ENCODE measurements at regions not wholly inside any gene's neighbourhood (a gene's known extent, or its start where the extent isn't known, plus 50 kb on each side); places are given as distances from the start of the nearest gene placed in this dataset.
"Not testable (repeated sequence)": the region's sequence is repeated elsewhere in the genome, so short reads cannot be mapped to it uniquely, and the experiment has no call there.

DNA sequence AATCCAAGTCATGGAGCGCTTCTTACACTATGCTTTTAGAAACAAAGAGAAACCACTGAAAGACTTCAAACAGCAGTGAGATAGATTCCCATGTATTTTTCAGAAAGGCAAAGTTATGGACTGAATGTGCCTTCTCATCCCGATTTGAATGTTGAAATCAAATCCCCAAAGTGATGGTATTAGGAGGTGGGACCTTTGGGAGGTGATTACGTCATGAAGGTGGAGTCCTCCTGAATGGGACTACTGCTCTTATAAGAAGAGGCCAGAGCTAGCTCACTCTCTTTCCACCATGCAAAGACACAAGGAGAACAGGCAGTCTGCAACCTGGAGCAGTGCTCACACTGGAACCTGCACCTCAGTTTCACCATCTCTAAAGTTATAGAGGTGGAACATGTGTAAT is 1279.8 kb downstream of the GATA3 start:
- H3K27me3 ChIP-seq (ENCODE audit: control insufficient read depth, insufficient read depth, low read length) = no peaks in the 10 kb centered on the region
- DNase-seq (ENCODE audit: low read depth) = no peak
- TF ChIP-seq, protein P1, sequence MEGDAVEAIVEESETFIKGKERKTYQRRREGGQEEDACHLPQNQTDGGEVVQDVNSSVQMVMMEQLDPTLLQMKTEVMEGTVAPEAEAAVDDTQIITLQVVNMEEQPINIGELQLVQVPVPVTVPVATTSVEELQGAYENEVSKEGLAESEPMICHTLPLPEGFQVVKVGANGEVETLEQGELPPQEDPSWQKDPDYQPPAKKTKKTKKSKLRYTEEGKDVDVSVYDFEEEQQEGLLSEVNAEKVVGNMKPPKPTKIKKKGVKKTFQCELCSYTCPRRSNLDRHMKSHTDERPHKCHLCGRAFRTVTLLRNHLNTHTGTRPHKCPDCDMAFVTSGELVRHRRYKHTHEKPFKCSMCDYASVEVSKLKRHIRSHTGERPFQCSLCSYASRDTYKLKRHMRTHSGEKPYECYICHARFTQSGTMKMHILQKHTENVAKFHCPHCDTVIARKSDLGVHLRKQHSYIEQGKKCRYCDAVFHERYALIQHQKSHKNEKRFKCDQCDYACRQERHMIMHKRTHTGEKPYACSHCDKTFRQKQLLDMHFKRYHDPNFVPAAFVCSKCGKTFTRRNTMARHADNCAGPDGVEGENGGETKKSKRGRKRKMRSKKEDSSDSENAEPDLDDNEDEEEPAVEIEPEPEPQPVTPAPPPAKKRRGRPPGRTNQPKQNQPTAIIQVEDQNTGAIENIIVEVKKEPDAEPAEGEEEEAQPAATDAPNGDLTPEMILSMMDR (IDR thresholded peaks at IDR 0.05; ENCODE audit: insufficient read depth, low read length, poor library complexity, severe bottlenecking) = no peak

DNA sequence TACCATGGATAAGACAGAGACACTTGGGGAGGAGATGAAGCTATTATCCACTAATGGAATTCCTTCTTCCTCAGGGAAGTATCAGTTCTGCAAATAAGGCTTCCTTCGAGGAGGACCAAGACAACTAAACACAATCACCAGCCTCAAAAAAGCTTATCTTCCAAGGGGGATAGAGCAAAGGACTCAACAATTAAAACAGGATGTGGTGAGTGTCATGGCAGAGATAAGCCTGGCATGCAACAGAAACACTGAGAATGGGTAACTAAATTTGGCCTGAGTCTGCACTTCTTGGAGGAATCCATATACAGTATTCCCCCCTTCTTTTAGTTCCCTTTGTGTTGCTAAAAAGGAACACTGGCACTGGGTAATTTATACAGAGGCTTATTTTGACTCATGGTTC is 1285.2 kb downstream of the GATA3 start:
- Histone ChIP-seq H3K4me3 (ENCODE audit: low read depth, low read length) (no peak overlapping the region), H3K27me3 (ENCODE audit: control insufficient read depth, insufficient read depth, low read length) (no peaks in the 10 kb centered on the region), H3K36me3 (ENCODE audit: control insufficient read depth, insufficient read depth, low read length) (no peaks in the 10 kb centered on the region)
- TF ChIP-seq, protein P1 (IDR thresholded peaks at IDR 0.05; ENCODE audit: insufficient read depth, low read length, poor library complexity, severe bottlenecking) = no peak
- no peak for DNase-seq (ENCODE audit: low read depth)

More for the DNA sequence above, 1279.8 kb downstream of the GATA3 start:
- Histone ChIP-seq H3K4me3 (ENCODE audit: low read depth, low read length) (no peak overlapping the region), H3K36me3 (ENCODE audit: control insufficient read depth, insufficient read depth, low read length) (no peaks in the 10 kb centered on the region)

DNA sequence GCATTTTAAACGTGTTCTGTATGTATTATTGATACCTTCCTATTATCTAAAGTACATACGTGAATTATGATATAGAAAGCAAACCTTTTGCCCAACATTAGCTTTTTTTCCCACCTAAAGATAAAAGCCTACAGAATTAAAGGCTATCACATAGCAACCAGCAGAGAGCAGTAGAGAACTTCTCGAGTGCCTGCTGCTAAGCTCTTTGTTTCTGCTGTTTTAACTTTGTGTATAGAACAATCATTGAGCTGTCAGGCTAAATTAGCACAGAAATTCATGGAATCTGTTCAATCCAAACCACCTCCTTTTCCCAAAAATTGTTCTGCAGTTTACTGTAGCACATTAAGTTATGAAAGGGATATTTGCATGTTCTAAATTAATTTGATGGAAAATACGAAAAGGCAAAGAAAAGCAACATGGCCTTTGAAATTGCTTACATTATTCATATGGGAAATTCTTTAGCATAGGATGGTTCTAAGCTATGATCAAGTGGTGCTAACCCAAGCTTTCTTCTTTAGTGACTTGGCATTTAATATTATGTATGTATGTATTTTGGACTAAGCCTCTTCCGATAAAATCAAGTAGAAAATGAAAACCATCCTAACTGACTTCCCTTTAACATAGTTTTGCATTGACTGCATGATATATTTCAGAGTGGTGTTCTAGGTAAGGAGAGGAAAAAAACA is 1288.5 kb downstream of the GATA3 start:
- Histone ChIP-seq H3K27me3 (ENCODE audit: control insufficient read depth, insufficient read depth, low read length) (no peaks in the 10 kb centered on the region), H3K4me3 (ENCODE audit: low read depth, low read length) (no peak overlapping the region), H3K36me3 (ENCODE audit: control insufficient read depth, insufficient read depth, low read length) (no peaks in the 10 kb centered on the region)
- TF ChIP-seq, protein P1 (IDR thresholded peaks at IDR 0.05; ENCODE audit: insufficient read depth, low read length, poor library complexity, severe bottlenecking) = peak; percentile 82
- no peak for DNase-seq (ENCODE audit: low read depth)

DNA sequence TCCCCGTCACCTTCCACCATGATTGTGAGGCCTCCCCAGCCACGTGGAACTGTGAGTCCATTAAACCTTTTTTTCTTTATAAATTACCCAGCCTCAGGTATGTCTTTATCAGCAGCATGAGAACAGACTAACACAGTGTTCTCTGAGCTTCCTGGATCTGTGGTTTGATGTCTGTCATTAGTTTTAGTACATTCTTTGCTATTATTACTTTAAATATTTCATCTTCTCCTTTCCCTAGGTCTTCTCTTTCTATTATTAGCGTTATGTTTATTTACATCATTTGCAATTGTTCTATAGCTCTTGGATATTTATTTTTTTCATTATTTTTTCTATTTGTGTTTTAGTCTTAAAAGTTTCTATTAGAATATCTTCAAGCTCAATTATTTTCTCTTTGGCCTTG is 1293.4 kb downstream of the GATA3 start:
- H3K27me3 ChIP-seq (ENCODE audit: control insufficient read depth, insufficient read depth, low read length); H3K4me3 ChIP-seq (ENCODE audit: low read depth, low read length); H3K36me3 ChIP-seq (ENCODE audit: control insufficient read depth, insufficient read depth, low read length); DNase-seq (ENCODE audit: low read depth): not testable (repeated sequence)

DNA sequence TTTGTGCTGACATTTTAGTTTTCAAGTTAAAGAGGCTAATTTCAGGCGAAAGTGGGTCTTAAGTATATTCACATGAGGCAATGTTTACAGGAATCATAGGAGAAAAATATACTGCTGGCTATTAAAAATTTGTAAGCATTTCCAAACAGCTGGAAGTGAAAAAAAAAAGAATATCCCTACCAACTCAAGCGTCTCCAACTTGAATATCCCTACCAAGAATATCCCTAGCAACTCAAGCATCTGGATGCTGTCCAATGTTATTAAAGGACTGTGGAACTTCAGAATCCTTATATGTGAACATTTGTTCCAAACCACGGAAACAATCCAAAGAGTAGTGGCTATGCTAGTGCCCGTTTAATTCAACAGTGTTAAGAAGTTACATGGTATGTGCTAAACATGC is 1303.0 kb downstream of the GATA3 start:
- DNase-seq (ENCODE audit: low read depth) = no peak
- TF ChIP-seq, protein P1 (IDR thresholded peaks at IDR 0.05; ENCODE audit: insufficient read depth, low read length, poor library complexity, severe bottlenecking) = no peak
- H3K4me3 ChIP-seq (ENCODE audit: low read depth, low read length) = no peak overlapping the region
- no peaks in the 10 kb centered on the region for H3K36me3 ChIP-seq (ENCODE audit: control insufficient read depth, insufficient read depth, low read length)
- H3K27me3 ChIP-seq (ENCODE audit: control insufficient read depth, insufficient read depth, low read length) = no peaks in the 10 kb centered on the region

DNA sequence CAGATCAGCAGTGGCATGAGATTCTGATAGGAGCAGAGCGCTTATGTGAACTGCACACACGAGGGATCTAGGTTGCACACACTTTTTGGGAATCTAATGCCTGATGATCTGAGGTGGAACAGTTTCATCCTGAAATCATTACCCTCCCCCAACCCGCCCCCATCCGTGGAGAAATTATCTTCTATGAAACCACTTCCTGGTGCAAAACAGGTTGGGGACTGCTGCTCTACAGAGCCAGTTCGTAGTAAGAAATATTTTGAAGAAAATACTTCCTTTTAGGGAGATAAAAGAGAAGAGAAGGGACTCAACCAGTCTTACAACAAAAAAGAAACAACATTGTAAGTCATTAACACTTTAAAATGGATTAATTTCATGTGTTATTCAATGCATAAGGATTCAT is 1308.2 kb downstream of the GATA3 start:
- no peak for DNase-seq (ENCODE audit: low read depth)
- TF ChIP-seq, protein P1 (IDR thresholded peaks at IDR 0.05; ENCODE audit: insufficient read depth, low read length, poor library complexity, severe bottlenecking) = no peak
- H3K27me3 ChIP-seq (ENCODE audit: control insufficient read depth, insufficient read depth, low read length) = no peaks in the 10 kb centered on the region
- H3K4me3 ChIP-seq (ENCODE audit: low read depth, low read length) = no peak overlapping the region
- no peaks in the 10 kb centered on the region for H3K36me3 ChIP-seq (ENCODE audit: control insufficient read depth, insufficient read depth, low read length)

Data from kidney epithelial cell (primary cell).